Posterior vena cava (tissue), 2 donors: ENCODE measurements at regions not wholly inside any gene's neighbourhood (a gene's known extent, or its start where the extent isn't known, plus 50 kb on each side); places are given as distances from the start of the nearest gene placed in this dataset.
A peak's percentile ranks its signal among the peaks of the same experiment; 100 is the strongest.
"Not testable (repeated sequence)": the region's sequence is repeated elsewhere in the genome, so short reads cannot be mapped to it uniquely, and the experiment has no call there.

Experiments
- DNase-seq: peaks from one replicate; pipeline ENCODE4 v3.0.0-alpha.2; 2020; ENCODE audit warnings: low spot score
- intact Hi-C, 2 donors: fragments of 100-400 bp; cut with DNase I; formaldehyde crosslinking; loops; one replicate each; pipeline versions ENCODE4 v1.14.1 to v1.14.2; 2022 to 2023
- donor health status: DM: yes; HTN: yes; CAD: no.
- donor health status: DM: yes; HTN: yes; CAD: no.

GRCh38 chr2:111346018-111346930 is 225.6 kb downstream of the BCL2L11 start:
- DNase-seq: peak; percentile 80
- intact Hi-C loops: not testable (repeated sequence)

DNA sequence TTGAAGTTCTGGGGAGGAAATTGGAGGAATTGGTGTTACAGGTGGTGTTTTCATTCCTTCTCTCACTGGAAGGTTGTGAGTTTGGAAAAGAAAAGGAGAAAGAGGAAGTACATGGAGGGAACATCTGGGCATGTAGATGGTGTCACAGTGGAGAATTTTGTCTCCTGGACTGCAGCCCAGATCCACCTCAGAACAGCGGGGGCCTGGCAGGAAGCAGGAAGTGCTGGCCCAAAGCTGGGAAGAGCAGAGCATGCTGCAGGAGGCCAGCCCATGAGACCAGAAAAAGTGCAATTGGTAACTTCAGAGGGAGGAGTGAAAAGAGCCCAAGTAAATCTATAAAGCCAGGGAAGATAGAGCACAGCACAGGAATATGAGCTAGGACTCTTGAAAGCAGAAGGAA is 227.0 kb downstream of the BCL2L11 start:
- intact Hi-C loops, DNase-seq: not testable (repeated sequence)

DNA sequence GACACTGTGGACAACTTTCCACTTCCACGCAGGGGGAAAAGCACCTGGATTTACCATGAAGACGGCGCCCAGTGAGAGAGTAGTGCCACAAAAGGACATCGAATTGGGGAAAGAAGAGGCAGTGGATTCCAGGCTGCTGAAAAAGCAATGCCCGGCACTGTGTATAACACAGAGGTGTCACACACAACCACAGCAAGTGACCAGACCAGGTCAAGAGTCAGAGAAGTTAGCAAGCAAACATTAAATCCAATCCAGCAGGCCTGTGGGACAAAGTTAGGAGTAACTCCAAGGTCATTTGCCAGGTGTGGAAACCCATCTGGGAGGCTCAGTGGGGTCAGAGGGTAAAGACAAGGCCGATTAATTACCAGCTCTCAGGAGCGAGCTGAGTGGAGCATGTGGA is 227.6 kb downstream of the BCL2L11 start:
- intact Hi-C loops, DNase-seq: not testable (repeated sequence)

DNA sequence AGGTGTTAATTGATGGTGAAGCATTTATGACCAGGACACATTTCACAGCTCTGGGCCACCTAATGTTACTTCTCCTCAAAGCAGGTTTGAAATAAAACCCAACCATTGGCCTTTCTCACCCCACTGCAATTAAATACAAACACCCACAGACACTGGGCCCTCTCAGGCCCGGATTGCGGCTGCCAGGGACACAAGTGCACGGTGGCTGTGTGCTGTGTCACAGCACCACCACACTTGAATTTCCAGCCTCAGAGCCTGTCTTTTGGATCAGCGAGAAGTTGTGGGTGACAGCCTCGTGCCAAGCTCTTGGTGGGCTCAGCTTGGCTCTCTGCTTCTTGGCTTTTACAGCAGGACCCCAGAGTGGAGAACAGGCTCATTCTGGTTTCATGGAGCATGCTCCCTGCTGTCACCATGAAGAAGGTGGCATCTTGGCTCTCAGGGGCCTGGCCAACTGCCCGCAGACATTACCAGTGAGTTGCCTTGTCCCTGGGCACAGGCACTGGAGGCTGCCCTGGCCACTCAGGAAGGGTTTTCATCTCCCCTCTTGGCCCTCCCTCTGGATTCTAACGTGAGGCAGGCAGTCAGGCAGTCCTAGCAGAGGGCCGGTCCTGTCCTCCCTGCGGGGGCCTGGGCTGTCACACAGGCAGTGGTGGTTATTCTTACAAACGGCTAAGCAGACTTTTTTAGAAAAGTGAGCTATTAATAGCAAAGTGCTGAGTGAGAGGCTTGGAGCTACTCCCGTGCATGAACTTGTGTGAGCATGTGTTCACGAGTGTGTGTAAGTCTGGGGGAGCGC is 234.5 kb downstream of the BCL2L11 start:
- intact Hi-C loops: not testable (repeated sequence)
- peak; percentile 70 for DNase-seq

DNA sequence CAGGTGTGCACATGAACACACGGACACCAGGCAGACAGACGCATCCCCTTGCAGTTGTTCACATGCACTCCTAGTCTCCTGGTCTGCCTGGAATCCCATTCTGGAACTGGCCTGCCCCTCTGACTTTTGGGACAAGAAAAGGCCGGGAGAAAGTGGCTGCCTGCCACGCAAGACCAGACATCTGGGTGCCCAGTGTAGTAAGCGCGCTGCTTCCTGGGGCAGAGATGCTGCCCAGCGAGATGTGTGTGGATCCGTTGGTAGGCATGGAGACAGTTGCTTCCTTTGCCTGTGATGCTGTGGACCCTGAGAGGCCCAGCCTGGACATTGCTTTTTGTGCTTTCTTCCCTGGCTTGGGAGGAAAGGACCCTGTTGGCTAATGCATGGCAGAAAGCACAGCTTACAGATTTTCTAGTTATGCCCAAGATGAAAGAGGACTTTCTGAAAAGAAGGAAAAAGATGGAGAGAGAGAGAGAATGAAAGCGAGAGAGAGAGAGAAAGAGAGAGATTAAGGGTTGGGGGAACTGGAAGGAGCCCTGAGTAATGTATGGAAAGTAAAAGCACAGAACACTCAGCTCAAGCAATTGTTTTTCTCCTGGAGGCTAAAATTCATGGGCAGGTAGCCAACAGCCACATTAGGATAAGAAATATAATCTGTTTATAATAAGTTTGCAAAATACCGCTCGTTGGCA is 235.3 kb downstream of the BCL2L11 start:
- intact Hi-C loops, DNase-seq: not testable (repeated sequence)

GRCh38 chr2:111356512-111357031 is 235.9 kb downstream of the BCL2L11 start:
- DNase-seq: peak; percentile 95
- intact Hi-C loops: not testable (repeated sequence)

DNA sequence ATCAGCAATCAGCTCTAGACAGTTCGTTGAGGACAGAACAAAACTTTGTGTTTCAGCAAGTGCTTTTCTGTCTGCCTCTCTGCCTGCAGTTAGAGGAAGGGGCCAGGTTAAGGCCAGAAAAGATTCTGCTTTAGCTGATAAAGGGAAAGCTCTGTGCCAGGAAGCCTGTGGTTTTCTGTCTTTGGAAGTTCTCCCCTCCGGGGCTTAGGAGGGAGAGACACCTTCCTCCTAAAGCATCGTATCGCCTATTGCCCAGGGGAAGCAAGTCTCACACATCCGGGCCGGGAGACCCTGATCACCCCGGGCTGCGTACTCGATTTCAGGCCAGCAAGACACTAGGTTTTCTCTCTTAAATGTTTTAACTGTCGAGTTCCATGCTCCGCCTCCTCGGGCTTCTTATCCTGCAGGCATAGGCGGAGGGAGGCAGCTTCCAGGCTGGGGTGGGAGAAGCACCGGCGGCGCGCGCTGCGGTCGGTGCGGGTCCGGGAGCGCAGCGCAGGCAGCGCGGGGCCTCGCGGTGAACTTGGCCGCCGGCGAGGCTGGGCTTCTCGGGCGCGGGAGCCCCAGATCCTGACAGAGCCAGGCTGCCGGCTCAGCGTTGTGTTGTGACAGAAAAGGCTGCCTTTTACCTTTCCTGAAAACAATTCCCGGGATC is 245.4 kb downstream of the BCL2L11 start:
- DNase-seq, intact Hi-C loops: not testable (repeated sequence)

DNA sequence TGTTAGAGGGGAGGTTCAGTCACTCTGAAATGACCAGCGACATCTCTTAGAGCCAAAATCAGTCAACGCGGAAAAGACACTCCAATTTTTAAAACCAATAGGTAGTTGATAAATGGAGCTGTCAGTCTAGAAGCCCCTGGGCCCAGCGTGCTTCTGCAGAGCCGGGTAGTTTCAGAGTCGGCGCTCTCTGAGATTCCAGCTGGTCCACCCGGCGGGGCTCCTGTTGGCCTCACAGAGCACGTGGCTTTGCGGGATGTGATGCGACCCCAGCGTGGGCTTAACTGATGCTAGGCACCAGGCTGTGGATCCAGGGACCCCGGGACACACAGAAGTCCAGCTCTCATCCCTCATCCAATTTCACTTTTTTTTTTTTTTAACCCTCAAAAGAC is 245.9 kb downstream of the BCL2L11 start:
- intact Hi-C loops, DNase-seq: not testable (repeated sequence)

- DNase-seq, intact Hi-C loops: not testable (repeated sequence)
These were observed 246.4 kb downstream of the BCL2L11 start for GRCh38 chr2:111367080-111367479.

- intact Hi-C loops: not testable (repeated sequence)
These were observed 247.2 kb downstream of the BCL2L11 start for GRCh38 chr2:111367871-111368270.

DNA sequence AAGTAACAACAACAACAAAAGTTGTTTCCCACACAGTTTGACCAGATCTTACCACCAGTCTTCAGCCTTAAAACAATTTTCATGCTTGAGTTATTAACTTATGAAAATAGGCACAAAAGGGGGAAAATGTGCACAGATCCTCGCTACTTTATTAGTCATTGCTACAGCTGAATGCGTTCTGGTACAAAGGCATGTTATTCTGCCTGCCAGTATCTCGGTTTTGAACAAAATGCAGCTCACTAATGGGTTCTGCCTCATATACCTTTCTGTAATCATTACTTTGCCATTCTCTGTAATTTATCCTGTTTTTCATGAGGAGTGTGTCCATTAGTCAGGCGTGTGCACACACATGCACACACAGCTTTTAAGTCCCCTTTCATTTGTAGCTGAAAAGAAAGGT is 247.6 kb downstream of the BCL2L11 start:
- DNase-seq, intact Hi-C loops: not testable (repeated sequence)

More at GRCh38 chr2:111367871-111368270, 247.2 kb downstream of the BCL2L11 start:
- not testable (repeated sequence) for DNase-seq

- DNase-seq, intact Hi-C loops: not testable (repeated sequence)
These were observed 252.3 kb downstream of the BCL2L11 start for GRCh38 chr2:111373060-111373459.

DNA sequence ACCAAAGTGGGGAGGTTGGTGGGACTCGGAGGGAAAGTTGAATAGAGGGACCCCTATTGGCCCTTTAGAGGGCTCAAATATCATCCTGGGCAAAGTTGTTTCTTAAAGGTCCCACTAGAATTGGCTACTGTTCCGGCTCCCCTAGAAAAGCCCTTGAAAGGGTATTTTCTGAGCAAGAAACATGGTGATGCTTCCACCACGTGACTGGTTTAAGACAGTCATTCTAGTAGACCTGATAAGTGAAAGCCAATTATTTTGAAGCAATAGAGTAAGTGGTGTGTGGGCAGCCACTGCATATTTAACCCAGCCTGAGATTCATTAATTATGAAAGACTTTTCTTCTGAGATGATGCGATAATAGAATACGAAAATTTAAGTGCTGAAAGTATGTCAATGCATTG is 253.3 kb downstream of the BCL2L11 start:
- DNase-seq, intact Hi-C loops: not testable (repeated sequence)

DNA sequence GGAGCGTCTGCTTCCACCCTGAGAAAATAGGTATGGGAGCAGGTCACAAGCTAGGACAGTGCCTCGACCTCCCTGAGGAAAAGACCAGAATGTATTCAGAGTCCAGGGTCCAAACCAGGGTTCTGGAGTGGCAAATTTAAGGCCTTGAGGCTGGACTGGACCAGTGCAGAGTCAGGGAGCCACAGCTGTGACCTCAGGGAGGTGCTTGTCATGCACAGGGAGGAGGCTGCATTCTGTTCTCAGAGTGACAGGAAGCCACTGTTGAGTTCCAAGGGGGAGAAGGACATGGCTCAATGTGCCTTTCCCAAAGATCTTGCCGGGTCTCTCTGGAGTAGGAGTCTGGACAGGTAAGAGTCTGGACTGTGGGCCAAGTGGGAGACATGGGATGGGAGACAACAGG is 254.0 kb downstream of the BCL2L11 start:
- DNase-seq, intact Hi-C loops: not testable (repeated sequence)

- DNase-seq, intact Hi-C loops: not testable (repeated sequence)
These were observed 254.7 kb downstream of the BCL2L11 start for GRCh38 chr2:111375320-111375883.

- DNase-seq, intact Hi-C loops: not testable (repeated sequence)
These were observed 255.7 kb downstream of the BCL2L11 start for GRCh38 chr2:111376272-111376970.

GRCh38 chr2:111376971-111377352 is 256.2 kb downstream of the BCL2L11 start:
- DNase-seq, intact Hi-C loops: not testable (repeated sequence)
